WI38 (cell line): ENCODE measurements at regions not wholly inside any gene's neighbourhood (a gene's known extent, or its start where the extent isn't known, plus 50 kb on each side); places are given as distances from the start of the nearest gene placed in this dataset.

Experiments used
- H3K4me3 ChIP-seq: 2 replicates; pipeline ENCODE4 v1.5.1; 2011; ENCODE audit warnings: low read depth, mild to moderate bottlenecking, control low read depth, low read length
- TF ChIP-seq, protein P1 (sequence below): IDR thresholded peaks from 2 replicates; pipeline ENCODE4 v1.5.1; 2012; ENCODE audit warnings: low read depth, mild to moderate bottlenecking, control low read depth, low read length

DNA sequence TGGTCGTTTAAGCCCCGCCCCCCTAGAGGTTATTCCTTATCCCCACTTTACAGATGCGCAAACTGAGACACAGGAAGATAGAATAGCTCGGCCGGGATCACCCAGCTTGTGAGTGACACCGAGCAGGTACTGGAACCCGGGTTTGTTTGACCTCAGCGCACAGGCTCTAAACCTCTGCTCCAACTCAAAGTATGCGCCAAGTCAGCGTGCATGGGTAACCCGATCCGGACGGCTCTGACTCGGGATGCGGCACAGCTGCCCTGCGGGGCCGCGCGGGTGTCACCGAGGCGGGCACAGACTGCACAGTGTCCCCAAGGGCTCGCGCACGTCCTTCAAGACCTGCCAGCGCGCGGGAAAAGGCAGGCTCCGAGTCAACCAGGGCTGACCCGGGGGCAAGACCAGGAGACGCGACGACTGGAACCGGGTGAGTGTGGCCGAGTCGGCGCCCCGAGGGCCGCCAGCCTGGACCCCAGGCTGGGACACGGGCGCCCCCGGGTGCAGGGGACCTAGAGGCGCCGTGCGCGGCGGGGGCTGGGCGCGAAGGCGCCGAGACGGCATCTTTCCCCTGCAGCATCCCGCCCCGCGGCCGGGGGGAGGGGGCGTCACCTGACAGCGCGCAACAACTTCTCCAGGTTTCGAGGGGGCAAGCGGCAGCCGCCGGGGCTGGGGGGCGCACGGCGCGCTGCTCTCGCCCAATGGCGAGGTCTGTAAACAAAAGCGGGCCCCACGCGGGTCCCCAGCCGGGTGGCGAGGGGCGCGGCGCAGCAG lies 101.9 kb upstream of the SOD1 start:
- TF ChIP-seq, protein P1, sequence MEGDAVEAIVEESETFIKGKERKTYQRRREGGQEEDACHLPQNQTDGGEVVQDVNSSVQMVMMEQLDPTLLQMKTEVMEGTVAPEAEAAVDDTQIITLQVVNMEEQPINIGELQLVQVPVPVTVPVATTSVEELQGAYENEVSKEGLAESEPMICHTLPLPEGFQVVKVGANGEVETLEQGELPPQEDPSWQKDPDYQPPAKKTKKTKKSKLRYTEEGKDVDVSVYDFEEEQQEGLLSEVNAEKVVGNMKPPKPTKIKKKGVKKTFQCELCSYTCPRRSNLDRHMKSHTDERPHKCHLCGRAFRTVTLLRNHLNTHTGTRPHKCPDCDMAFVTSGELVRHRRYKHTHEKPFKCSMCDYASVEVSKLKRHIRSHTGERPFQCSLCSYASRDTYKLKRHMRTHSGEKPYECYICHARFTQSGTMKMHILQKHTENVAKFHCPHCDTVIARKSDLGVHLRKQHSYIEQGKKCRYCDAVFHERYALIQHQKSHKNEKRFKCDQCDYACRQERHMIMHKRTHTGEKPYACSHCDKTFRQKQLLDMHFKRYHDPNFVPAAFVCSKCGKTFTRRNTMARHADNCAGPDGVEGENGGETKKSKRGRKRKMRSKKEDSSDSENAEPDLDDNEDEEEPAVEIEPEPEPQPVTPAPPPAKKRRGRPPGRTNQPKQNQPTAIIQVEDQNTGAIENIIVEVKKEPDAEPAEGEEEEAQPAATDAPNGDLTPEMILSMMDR: no peak

DNA sequence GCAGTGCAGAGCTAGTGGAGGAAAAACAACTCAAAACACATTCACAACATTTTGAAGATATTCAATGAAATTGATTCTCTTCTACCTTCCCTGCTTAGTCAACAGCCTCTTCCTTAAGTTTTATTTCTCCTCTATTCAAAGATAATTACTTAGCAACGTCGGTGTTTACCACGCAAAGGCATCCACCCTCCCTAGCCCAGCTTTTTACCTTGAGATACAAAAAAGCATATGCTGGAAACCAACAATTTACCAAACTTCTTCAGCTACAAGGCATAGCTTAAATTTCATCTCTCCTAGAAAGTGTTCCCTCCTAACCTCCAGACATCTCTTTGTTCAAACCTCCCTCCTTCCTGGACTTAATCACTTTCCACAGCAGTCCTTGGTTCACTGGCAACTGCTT lies 102.8 kb upstream of the SOD1 start:
- H3K4me3 ChIP-seq: no peak overlapping the region
- TF ChIP-seq, protein P1: no peak

More for the DNA sequence above, 101.9 kb upstream of the SOD1 start:
- no peak overlapping the region for H3K4me3 ChIP-seq

DNA sequence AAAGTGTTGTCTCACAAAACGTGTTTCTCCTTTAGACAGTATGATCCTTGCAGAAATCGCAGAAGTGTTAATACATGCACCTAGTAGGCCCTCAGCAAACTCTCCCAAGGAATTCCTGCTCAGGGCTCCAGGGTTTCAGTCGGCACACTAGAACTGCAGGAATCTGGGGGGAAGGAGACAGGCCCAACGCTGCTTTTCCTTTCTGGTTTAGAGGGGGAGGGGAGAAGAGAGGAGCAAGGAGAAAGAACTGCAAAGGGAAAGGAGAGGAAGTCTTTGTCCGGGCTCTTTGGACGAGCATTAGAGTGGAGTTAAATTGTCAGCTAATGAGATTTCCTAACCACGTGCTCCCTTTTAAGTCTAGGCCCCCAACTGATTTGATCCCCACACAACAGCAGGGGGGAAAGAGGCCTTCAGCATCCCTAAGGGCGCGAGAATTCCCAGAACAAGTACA lies 103.7 kb upstream of the SOD1 start:
- TF ChIP-seq, protein P1: no peak
- H3K4me3 ChIP-seq: no peak overlapping the region

- TF ChIP-seq, protein P1: no peak
- H3K4me3 ChIP-seq: no peak overlapping the region
Measured at GRCh38 chr21:31554511-31555022, 104.9 kb upstream of the SOD1 start.

DNA sequence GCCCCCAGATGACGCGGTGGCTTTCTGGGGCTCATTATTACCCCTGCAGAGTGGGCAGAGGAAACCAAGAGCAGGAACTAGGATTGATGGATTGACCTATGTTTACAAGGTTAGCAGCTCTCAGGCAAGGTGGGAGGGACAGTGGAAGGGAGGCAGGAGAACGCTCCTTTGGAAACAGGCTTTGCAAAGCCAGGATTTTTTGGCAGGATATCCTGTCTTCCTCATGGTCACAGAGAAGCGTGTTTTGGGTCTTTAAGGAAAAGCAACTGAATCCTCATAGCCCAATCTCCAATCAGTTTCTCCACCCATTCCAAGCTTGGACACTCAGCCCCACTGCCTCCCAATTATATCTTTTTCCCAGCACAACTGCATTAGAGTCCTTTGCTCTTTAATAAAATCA lies 105.6 kb upstream of the SOD1 start:
- H3K4me3 ChIP-seq: no peak overlapping the region
- TF ChIP-seq, protein P1: no peak

DNA sequence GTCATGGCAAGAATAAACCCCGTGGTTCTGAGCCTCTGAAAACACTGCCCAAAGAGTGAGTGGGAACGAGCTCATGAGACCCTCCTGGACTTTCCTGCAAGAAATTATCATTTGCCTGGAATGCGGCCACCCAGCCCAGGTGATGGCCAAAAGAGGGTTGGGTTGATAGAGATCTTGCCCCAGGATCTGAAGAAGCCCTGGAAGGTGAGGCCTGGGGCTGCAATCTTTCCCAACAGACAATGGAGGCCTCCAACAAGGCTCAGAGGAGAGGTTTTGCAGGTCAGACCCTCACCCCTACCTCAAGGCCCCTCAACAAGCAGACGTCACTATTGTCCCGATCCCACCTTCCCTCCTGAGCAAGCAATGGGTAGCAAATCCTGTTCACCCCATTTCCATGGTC lies 106.0 kb upstream of the SOD1 start:
- no peak overlapping the region for H3K4me3 ChIP-seq
- TF ChIP-seq, protein P1: no peak

GRCh38 chr21:31552826-31553225 lies 106.7 kb upstream of the SOD1 start:
- no peak overlapping the region for H3K4me3 ChIP-seq
- TF ChIP-seq, protein P1: no peak
